ENCODE measurements at regions not wholly inside any gene's neighbourhood (a gene's known extent, or its start where the extent isn't known, plus 50 kb on each side); places are given as distances from the start of the nearest gene placed in this dataset.

GRCh38 chr18:51734576-51734975, 537.1 kb upstream of the MEX3C start:
- no peaks in the 10 kb centered on the region for H4K20me1 ChIP-seq (ENCODE audit: insufficient read depth, low read length)
- H3K9ac ChIP-seq (ENCODE audit: low read length) = no peak overlapping the region
- H3K4me1 ChIP-seq (ENCODE audit: low read length) = 0 out of 2 replicates have a peak, but pooled peaks cover 3% of the 10 kb centered on the region
- H3K27me3 ChIP-seq (replicated peaks; ENCODE audit: insufficient read depth, low read length) = no peaks in the 10 kb centered on the region
- TF ChIP-seq EZH2 (optimal IDR thresholded peaks at IDR 0.05; ENCODE audit: low read depth, low read length) = no peak
- TF ChIP-seq CTCF (IDR thresholded peaks at IDR 0.05; ENCODE audit: low read length) = no peak
- TF ChIP-seq EZH2phosphoT487 (IDR thresholded peaks at IDR 0.05; ENCODE audit: low read length) = no peak
- H3K4me2 ChIP-seq (ENCODE audit: low read depth, low read length) = no peak overlapping the region
- no peaks in the 10 kb centered on the region for H3K36me3 ChIP-seq (replicated peaks; ENCODE audit: insufficient read depth, low read length)
- H3K9me2 ChIP-seq (replicated peaks; ENCODE audit: insufficient read depth, low read length) = no peaks in the 10 kb centered on the region
- no peak overlapping the region for H3K4me3 ChIP-seq (ENCODE audit: low read length)
- no peaks in the 10 kb centered on the region for H3K79me2 ChIP-seq (ENCODE audit: low read length)
- H2AFZ ChIP-seq (ENCODE audit: low read length) = no peak overlapping the region
- no peaks in the 10 kb centered on the region for H3K9me3 ChIP-seq (replicated peaks; ENCODE audit: insufficient read depth, low read length)
- H3K27ac ChIP-seq (ENCODE audit: low read length) = no peak overlapping the region
- H3F3A ChIP-seq (ENCODE audit: insufficient read depth, low read length) = no peaks in the 10 kb centered on the region
- DNase-seq = no peak

- no peaks in the 10 kb centered on the region for H4K20me1 ChIP-seq (ENCODE audit: insufficient read depth, low read length)
- no peak overlapping the region for H3K27ac ChIP-seq (ENCODE audit: low read length)
- TF ChIP-seq CTCF (IDR thresholded peaks at IDR 0.05; ENCODE audit: low read length) = no peak
- TF ChIP-seq EZH2phosphoT487 (IDR thresholded peaks at IDR 0.05; ENCODE audit: low read length) = no peak
- no peak for TF ChIP-seq EZH2 (optimal IDR thresholded peaks at IDR 0.05; ENCODE audit: low read depth, low read length)
- H3K9me2 ChIP-seq (replicated peaks; ENCODE audit: insufficient read depth, low read length) = no peaks in the 10 kb centered on the region
- H3K36me3 ChIP-seq (replicated peaks; ENCODE audit: insufficient read depth, low read length) = no peaks in the 10 kb centered on the region
- H3K9me3 ChIP-seq (replicated peaks; ENCODE audit: insufficient read depth, low read length) = no peaks in the 10 kb centered on the region
- no peak overlapping the region for H3K4me2 ChIP-seq (ENCODE audit: low read depth, low read length)
- no peaks in the 10 kb centered on the region for H3K27me3 ChIP-seq (replicated peaks; ENCODE audit: insufficient read depth, low read length)
- no peaks in the 10 kb centered on the region for H3K79me2 ChIP-seq (ENCODE audit: low read length)
- no peak for DNase-seq
- H3F3A ChIP-seq (ENCODE audit: insufficient read depth, low read length) = no peaks in the 10 kb centered on the region
- H3K4me1 ChIP-seq (ENCODE audit: low read length) = 0 out of 2 replicates have a peak, but pooled peaks cover 3% of the 10 kb centered on the region
- no peak overlapping the region for H3K9ac ChIP-seq (ENCODE audit: low read length)
- no peak overlapping the region for H2AFZ ChIP-seq (ENCODE audit: low read length)
- no peak overlapping the region for H3K4me3 ChIP-seq (ENCODE audit: low read length)
Measured at GRCh38 chr18:51739044-51739666, 541.7 kb upstream of the MEX3C start.

GRCh38 chr18:51751901-51752300, 554.4 kb upstream of the MEX3C start:
- Histone ChIP-seq H4K20me1 (ENCODE audit: insufficient read depth, low read length) (no peaks in the 10 kb centered on the region), H3K4me2 (ENCODE audit: low read depth, low read length) (no peak overlapping the region), H3K27me3 (replicated peaks; ENCODE audit: insufficient read depth, low read length) (no peaks in the 10 kb centered on the region), H3K9me2 (replicated peaks; ENCODE audit: insufficient read depth, low read length) (no peaks in the 10 kb centered on the region), H3K36me3 (replicated peaks; ENCODE audit: insufficient read depth, low read length) (no peaks in the 10 kb centered on the region), H3K4me1 (ENCODE audit: low read length) (no peaks in the 10 kb centered on the region), H3K27ac (ENCODE audit: low read length) (no peak overlapping the region), H3F3A (ENCODE audit: insufficient read depth, low read length) (no peaks in the 10 kb centered on the region), H3K4me3 (ENCODE audit: low read length) (no peak overlapping the region), H3K9me3 (replicated peaks; ENCODE audit: insufficient read depth, low read length) (no peaks in the 10 kb centered on the region), H3K9ac (ENCODE audit: low read length) (no peak overlapping the region), H2AFZ (ENCODE audit: low read length) (no peak overlapping the region), H3K79me2 (ENCODE audit: low read length) (no peaks in the 10 kb centered on the region)
- TF ChIP-seq EZH2phosphoT487 (IDR thresholded peaks at IDR 0.05; ENCODE audit: low read length) = no peak
- no peak for TF ChIP-seq CTCF (IDR thresholded peaks at IDR 0.05; ENCODE audit: low read length)
- no peak for TF ChIP-seq EZH2 (optimal IDR thresholded peaks at IDR 0.05; ENCODE audit: low read depth, low read length)
- DNase-seq = no peak
